Esophagus squamous epithelium (tissue), 5 donors: ENCODE measurements at regions not wholly inside any gene's neighbourhood (a gene's known extent, or its start where the extent isn't known, plus 50 kb on each side); places are given as distances from the start of the nearest gene placed in this dataset.

Experiments
- DNase-seq: peaks from one replicate; lab custom pipeline; 2025; lab: John Stamatoyannopoulos, UW
- H3K27ac ChIP-seq, 4 donors: fragments of 200-600 bp; sonication (generic); one replicate each; pipeline ENCODE4 v1.5.1; 2016 to 2019; ENCODE audit warnings: mild to moderate bottlenecking in 1 of 4
- H3K27me3 ChIP-seq, 4 donors: fragments of 200-600 bp; sonication (generic); 1 replicate in 3 of 4; 2 replicates in 1 of 4; pipeline versions ENCODE4 v1.5.1 to v1.6.0; 2017 to 2021; ENCODE audit warnings: antibody characterized with exemption in 1 of 4
- H3K36me3 ChIP-seq, 3 donors: fragments of 200-600 bp; sonication (generic); one replicate each; pipeline ENCODE4 v1.5.1; 2016 to 2019
- H3K4me1 ChIP-seq, 3 donors: fragments of 200-600 bp; sonication (generic); one replicate each; pipeline ENCODE4 v1.5.1; 2017 to 2019
- H3K4me3 ChIP-seq, 4 donors: fragments of 200-600 bp; sonication (generic); 1 replicate in 3 of 4; 2 replicates in 1 of 4; pipeline ENCODE4 v1.5.1; 2016 to 2019; ENCODE audit warnings: mild to moderate bottlenecking in 2 of 4, moderate library complexity in 1 of 4
- H3K9me3 ChIP-seq, 3 donors: fragments of 200-600 bp; sonication (generic); one replicate each; pipeline ENCODE4 v1.5.1; 2016 to 2019
- POLR2A ChIP-seq, 4 donors: fragments of 450-650 bp; IDR thresholded peaks; one replicate each; pipeline ENCODE4 v1.6.1; 2017; ENCODE audit warnings: antibody characterized with exemption in 4 of 4, mild to moderate bottlenecking in 4 of 4, moderate library complexity in 3 of 4
- WGBS, 2 donors: methylation state at CpG; one replicate each; pipeline ENCODE4 v1.1.5; 2018; 5-methylcytosine and 5-hydroxymethylcytosine counted together
- intact Hi-C: fragments of 100-400 bp; cut with DNase I; formaldehyde crosslinking; loops from one replicate; pipeline ENCODE4 v1.15.0; 2022
- TF ChIP-seq, protein P1 (sequence below), 6 experiments: fragments of 450-650 bp in 4 of 6; fragments of 200-600 bp in 2 of 6; sonication (generic) in 2 of 6; IDR thresholded peaks; one replicate each; pipeline ENCODE4 v1.5.1; 2016 to 2019; ENCODE audit warnings: antibody characterized with exemption in 6 of 6, mild to moderate bottlenecking in 4 of 6, moderate library complexity in 4 of 6
- donor health status: DM: yes; HTN: yes; CAD: no.

DNA sequence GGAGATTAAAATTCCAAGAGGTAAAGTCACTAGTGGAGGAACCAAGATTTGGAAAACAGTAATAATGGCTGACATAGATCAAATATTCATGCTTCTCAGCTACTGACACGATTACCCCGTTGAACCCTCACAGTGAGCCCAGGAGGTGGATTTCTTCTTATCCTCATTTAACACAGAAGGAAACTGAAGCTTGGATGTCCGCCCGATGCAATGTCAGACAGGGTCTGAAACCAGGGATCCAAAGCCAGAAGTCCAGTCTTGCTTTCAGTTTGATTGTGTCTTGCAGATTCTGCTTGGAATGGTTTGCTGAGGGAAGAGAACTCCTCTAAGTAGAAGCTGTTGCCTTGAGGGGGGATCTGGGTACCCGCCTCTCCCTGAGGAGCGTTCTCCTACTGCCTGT lies 404.7 kb downstream of the KCNRG start:
- intact Hi-C loops: no loop called here
- H3K36me3 ChIP-seq: no peaks in the 10 kb centered on the region
- H3K4me1 ChIP-seq: peaks cover 13 to 43% (median 32%) of the 10 kb centered on the region in 3 donors
- TF ChIP-seq POLR2A (IDR thresholded peaks at IDR 0.05): no peak
- TF ChIP-seq, protein P1, sequence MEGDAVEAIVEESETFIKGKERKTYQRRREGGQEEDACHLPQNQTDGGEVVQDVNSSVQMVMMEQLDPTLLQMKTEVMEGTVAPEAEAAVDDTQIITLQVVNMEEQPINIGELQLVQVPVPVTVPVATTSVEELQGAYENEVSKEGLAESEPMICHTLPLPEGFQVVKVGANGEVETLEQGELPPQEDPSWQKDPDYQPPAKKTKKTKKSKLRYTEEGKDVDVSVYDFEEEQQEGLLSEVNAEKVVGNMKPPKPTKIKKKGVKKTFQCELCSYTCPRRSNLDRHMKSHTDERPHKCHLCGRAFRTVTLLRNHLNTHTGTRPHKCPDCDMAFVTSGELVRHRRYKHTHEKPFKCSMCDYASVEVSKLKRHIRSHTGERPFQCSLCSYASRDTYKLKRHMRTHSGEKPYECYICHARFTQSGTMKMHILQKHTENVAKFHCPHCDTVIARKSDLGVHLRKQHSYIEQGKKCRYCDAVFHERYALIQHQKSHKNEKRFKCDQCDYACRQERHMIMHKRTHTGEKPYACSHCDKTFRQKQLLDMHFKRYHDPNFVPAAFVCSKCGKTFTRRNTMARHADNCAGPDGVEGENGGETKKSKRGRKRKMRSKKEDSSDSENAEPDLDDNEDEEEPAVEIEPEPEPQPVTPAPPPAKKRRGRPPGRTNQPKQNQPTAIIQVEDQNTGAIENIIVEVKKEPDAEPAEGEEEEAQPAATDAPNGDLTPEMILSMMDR (IDR thresholded peaks at IDR 0.05): no peak
- peak overlapping the region in 1 of 4 donors; percentile 36 for H3K4me3 ChIP-seq
- peak overlapping the region in 2 of 4 donors; percentile 1 to 23 for H3K27ac ChIP-seq
- 74 to 87% methylated on average over 4 to 6 of the region's 6 CpGs for WGBS, 2 donors
- H3K27me3 ChIP-seq: no peaks in the 10 kb centered on the region
- H3K9me3 ChIP-seq: no peaks in the 10 kb centered on the region
- no peak for DNase-seq

DNA sequence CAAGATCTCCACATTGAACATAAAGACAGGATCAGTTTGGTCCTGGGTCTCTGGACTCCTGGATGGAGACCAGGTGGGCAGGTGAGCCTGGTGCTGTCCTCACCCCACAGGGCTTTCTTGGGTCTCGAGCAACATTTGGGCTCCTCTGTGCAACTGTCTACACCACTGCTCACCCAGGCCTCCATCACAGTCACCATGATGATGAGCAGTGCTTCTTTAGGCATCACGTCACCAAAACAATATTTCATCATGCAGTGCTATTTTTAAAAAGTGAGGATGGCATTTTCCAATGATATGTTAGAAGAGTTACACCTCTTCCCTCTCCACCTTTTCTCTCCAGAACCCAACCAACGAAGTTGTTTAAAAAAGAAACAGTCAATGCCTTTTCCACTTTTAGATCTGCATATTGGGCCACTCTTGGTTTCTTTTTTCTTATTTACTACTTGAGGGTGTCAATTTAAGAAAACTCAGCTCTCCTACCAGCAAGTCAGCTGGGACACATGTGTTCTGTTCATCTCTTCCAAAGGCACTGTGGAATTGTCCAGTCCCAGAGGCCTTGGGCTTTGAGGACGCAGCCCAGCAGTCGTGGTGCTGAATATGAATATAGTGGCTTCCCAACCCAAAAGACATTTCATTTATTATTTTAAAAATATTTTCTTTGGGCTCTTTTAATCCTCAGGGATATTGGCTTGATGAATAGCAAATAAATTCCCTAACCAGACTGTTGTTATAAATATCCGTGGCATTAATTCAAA lies 405.7 kb downstream of the KCNRG start:
- Histone ChIP-seq H3K4me3 (no peak overlapping the region), H3K36me3 (no peaks in the 10 kb centered on the region), H3K4me1 (peaks cover 13 to 43% (median 32%) of the 10 kb centered on the region in 3 donors), H3K27me3 (no peaks in the 10 kb centered on the region), H3K9me3 (no peaks in the 10 kb centered on the region), H3K27ac (peak overlapping the region in 1 of 4 donors; percentile 33)
- no peak for DNase-seq
- TF ChIP-seq POLR2A (IDR thresholded peaks at IDR 0.05): no peak
- TF ChIP-seq, protein P1 (IDR thresholded peaks at IDR 0.05): no peak
- 61 to 67% methylated on average over 5 to 6 of the region's 6 CpGs for WGBS, 2 donors
- intact Hi-C loops: no loop called here

DNA sequence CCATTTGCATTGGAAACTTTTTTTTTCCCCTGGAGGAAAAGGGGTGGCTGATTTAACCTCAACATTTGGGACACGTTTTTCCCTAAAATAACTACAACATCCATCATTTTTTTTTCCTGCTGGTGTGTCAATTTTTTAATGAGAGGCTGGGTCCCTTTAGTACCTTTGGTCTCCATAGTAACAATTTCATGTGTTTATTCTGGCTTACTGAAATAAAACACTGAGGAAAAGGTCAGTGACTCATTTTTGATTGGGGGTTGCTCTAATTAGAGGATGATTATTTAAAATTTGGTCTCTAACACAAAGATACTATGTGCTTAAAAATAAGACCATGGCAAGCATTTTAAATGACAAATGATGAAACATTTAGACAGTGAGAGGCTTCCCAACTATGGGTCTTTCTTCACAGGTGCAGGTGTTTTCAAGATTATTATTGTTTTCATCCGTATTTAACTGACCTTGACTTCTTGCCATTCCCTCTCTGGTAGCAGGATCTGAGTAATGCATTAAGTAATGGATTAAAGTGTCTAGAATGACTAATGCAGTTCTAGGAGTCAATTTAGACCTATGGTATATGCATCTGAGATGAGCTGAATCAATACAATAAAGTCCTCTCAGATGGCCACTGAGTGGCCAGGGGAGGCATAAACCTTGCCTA lies 406.4 kb downstream of the KCNRG start:
- peaks cover 13 to 48% (median 33%) of the 10 kb centered on the region in 3 donors for H3K4me1 ChIP-seq
- no peak for DNase-seq
- no peak overlapping the region for H3K4me3 ChIP-seq
- peak overlapping the region in 3 of 4 donors; percentile 4 to 33 (median 24) for H3K27ac ChIP-seq
- H3K27me3 ChIP-seq: no peaks in the 10 kb centered on the region
- TF ChIP-seq POLR2A (IDR thresholded peaks at IDR 0.05): no peak
- TF ChIP-seq, protein P1 (IDR thresholded peaks at IDR 0.05): no peak
- 10 to 17% methylated on average over 2 of the region's 2 CpGs for WGBS, 2 donors
- intact Hi-C loops: no loop called here
- no peaks in the 10 kb centered on the region for H3K36me3 ChIP-seq
- H3K9me3 ChIP-seq: no peaks in the 10 kb centered on the region

DNA sequence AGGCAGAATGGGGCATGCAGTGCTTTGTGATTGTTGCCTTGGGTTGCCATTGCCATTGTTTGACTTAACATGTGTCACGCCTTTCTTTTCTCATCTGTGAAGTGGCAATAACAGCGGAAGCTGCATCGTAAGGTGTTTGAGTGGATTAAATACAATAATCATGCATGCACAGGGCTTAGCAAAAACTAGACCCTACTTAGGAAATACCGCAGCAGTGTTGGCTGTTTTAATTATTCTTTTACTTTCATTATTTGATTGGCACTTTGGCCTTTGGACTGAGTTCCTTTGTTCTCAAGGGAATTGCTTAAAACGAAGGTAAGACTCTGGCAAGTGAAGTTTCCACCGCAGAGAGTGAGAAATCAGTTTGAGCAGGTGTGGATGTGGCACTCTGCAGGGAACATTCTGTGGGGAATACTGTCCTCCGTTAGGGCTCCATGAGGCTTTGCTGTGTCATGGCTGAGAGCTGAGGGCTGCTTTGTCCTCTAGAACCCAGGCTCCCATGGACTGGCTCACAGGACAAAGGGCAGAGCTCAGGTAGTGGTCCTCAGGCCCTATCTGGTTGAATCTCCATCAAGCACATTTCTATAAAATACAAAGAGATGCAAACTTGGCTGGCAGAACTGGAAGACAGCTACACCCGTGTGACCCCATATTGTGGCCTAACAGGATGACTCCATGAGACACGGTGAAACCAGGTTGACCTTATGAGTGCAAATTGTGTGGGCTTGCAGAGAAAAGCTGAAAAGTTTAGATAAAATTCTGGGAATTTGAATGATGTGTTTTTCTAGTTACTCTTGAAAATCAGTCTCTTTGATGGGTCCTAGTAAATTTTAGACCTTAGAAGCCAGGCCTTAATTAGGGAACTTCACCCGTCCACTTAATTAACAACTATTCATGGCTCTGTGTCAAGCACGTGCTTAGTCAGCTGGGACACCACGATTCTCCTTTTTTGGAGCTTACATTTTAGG lies 407.2 kb downstream of the KCNRG start:
- WGBS, 2 donors: 59 to 61% methylated on average over 12 of the region's 12 CpGs
- Histone ChIP-seq H3K9me3 (no peaks in the 10 kb centered on the region), H3K36me3 (no peaks in the 10 kb centered on the region), H3K4me3 (peak overlapping the region in 1 of 4 donors; percentile 22), H3K27me3 (no peaks in the 10 kb centered on the region), H3K4me1 (peaks cover 13 to 57% (median 40%) of the 10 kb centered on the region in 3 donors), H3K27ac (peak overlapping the region in 3 of 4 donors; percentile 4 to 33 (median 24))
- intact Hi-C loops: no loop called here
- TF ChIP-seq POLR2A (IDR thresholded peaks at IDR 0.05): no peak
- TF ChIP-seq, protein P1 (IDR thresholded peaks at IDR 0.05): no peak
- no peak for DNase-seq
